Stimulated activated CD4-positive, alpha-beta T cell treated with anti-CD3 and anti-CD28 coated beads, TNF-alpha, amount 100 ng/mL, for 1 hour (primary cell): ENCODE measurements at regions not wholly inside any gene's neighbourhood (a gene's known extent, or its start where the extent isn't known, plus 50 kb on each side); places are given as distances from the start of the nearest gene placed in this dataset.

Experiments
- DNase-seq, 3 donors: peaks; one replicate each; pipeline ENCODE4 v3.0.0-alpha.2; 2020; ENCODE audit warnings: low read depth in 3 of 3, low spot score in 1 of 3

- DNase-seq: no peak
Measured at GRCh38 chr10:83572036-83572435, 567.3 kb upstream of the GHITM start.

- no peak for DNase-seq
Measured at GRCh38 chr10:83574770-83575169, 564.5 kb upstream of the GHITM start.

DNA sequence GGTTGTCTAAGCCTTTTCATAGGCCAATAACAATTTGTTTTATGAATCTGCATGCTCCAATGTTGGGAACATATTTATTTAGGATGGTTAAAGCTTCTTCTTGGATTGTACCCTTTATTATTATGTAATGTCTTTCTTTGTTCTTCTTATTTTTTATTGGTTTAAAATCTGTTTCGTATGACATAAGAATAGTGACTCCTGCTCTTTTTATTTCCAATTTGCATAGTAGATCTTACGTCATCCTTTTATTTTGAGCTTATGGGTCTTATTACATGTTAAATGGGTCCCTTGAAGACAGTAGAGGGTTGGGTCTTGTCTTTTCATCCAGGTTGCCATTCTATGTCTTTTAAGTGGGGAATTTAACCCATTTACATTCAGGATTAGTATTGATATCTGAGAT lies 561.9 kb upstream of the GHITM start:
- DNase-seq: no peak

GRCh38 chr10:83580373-83581012 lies 558.8 kb upstream of the GHITM start:
- DNase-seq: no peak

DNA sequence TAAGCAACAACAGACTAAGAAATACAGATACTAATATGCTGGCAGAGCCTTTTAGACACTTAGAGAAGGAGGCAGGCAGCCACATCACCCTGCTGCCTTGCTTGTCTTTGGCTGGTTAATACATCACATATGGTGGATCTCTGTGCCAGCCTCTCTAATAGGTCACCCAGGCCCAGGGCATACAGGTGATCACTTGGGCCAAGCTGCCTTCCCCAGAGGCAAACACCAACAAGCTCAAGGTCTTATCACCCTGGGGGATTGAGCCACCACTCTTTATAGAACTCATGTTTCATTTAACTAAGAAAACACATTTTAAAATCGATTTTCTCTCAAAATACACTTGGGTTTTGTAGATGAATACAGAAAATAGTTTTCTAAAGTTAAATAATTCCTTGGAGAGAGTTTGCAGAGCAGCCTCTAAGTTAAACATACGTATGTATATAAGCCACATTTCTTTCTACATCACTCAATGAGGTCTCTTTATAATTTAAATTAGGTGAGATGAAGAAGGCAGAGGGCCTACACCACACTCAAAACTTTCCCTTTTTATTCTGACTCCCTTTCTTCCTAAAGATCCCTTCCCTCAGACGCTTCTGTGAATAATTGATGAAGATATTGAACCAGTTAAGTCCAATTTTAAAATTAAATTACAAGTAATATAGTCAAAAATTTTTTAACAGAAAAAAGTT lies 556.8 kb upstream of the GHITM start:
- DNase-seq: no peak

DNA sequence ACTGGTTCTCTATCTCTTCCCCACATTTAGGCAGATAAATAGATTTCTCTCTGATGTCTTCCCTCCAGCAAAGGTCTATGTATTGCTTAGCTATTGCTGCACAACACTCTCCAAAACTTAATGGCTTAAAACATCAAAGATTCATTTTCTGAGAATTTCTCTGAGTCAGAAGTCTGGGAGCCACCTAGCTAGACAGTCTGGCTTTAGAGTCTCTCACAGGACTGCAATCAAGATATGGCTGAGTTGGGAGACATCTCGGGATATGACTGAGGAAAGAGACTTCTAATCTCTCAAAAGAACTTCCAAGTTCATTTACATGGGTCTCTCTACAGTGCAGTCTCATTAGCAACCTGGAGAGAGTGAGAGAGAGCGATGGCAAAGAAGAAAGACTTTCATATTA lies 553.6 kb upstream of the GHITM start:
- DNase-seq: no peak

DNA sequence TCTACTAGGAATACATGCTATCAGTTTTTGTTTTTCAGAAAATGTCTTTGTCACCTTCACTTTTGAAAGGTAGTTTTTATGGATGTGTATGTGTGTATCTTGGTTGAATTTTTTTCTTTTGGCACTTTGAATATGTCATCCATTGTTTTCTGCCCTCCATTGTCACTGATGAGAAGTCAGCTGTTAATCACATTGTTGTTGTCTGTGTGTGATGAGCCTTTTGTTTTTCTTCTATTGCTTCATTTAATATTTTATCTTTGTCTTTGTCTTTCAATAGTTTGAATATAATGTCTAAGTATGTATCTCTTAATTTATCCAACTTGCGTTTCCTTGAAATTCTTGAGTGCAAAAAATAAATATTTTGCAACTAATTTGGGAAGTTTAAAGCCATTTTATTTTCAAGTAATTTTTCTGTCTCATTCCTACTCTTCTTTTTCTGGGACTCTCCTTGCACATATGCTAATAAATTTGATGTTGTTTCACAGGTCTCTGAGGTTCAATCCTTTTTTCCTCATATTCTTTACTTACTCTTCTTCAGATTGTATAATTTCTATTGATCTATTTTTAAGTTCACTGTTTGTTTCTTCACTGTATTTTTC lies 546.9 kb upstream of the GHITM start:
- no peak for DNase-seq

DNA sequence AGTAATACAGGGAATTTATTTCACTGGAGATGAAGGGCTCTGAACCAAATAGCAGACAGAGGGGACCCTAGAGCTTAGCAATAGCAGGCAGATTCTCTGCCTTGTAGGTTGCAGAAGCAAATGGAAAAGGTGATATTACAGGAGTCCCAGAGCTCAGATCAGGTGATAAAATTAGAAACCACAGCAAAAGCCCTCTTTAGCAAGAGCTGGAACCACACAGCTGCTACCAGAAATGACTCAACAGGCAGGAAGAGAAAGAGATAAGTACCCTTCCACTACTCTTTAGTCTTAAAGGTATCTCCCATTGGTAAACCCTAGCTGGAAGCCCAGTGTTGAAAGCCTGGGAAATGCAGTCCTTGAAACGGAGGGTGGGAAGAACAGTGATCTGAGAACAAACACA lies 535.6 kb upstream of the GHITM start:
- DNase-seq: no peak

DNA sequence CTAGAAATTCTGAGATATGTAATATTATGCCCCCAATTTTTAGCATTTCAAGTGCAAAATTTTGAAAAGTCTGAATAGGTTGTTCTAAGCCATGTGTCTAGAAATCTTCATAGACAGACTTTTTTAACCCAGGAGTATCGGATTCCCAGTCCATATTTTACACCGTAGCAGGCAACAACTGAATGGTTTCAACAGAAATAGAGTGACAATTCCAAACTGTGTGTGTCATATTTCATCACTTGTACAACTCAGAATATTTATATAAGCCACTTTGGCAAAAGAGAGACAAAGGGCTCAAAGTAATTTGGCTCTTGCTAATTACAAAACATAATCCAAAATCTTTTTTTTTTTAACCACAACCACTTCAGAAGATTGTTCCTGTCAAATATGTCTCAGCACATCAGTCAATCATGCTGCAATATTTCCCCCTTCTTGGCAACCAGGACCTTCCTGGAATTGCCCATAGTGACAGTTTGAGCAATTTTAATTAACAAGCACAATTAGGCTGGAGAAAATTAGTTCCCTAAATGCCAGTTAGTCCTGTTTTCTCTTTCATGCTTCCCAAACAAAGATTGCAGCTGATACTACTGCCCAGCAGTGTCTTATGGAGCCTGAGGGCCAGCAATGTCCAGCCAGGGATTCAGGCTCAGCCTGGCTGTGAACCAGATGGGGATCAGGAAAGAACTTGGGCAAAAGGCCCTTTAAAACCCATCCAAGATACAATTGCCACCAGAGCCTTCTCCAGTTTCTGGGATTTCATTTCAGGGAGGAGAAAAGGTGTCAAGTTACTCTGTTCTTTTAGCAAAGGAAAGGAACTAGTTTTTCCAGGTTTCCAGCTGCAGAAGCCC lies 533.3 kb upstream of the GHITM start:
- no peak for DNase-seq

DNA sequence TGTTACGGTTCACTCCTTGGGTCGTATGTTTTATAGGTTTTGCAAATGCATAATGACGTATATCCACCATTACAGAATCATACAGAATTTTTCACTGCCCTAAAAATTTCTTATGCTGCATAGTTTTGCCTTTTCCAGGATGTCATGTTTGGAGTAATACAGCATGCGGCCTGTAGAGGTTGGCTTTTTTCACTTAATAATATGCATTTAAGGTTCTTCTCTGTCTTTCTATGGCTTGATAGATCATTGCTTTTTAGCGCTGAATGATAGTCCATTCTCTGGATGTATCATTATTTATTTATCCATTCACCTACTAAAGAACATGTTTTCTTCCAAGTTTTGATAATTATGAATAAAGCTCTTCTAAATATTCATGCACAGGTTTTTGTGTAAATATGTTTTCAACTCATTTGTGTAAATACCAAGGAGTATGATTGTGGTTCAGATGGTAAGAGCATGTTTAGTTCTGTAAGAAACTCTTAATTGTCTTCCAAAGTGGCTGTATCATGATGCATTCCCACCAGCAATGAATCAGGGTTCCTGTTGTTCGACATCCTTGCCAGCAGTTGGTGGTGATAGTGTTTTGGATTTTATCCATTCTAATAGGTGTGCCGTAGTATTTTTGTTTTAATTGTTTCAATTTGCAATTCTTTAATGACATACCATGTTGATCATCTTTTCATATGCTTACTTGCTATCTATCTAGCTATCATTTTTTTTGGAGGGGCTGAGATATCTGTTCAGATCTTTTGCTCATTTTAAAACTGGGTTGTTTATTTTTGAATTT lies 531.2 kb upstream of the GHITM start:
- DNase-seq: no peak

- no peak for DNase-seq
Measured at GRCh38 chr10:83612050-83612449, 527.3 kb upstream of the GHITM start.

DNA sequence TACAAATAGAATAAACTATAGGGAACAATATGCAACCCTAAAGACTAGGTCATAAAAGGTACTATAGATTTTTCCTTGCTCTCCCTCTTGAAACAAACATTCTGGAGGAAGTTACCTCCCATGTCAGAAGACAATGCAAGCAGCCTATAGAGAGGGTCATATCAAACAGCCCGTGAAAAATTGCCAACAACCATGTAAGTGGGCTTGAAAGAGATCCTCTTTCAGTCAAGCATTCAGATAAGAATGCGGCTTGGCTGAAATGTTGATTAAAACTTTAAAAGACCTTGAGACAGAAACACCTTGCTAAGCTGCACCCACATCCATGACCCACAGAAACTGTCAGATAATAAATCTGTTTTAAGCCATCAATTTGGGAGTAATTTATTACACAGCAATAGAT lies 526.6 kb upstream of the GHITM start:
- DNase-seq: no peak

- no peak for DNase-seq
Measured at GRCh38 chr10:83617172-83617571, 522.1 kb upstream of the GHITM start.

DNA sequence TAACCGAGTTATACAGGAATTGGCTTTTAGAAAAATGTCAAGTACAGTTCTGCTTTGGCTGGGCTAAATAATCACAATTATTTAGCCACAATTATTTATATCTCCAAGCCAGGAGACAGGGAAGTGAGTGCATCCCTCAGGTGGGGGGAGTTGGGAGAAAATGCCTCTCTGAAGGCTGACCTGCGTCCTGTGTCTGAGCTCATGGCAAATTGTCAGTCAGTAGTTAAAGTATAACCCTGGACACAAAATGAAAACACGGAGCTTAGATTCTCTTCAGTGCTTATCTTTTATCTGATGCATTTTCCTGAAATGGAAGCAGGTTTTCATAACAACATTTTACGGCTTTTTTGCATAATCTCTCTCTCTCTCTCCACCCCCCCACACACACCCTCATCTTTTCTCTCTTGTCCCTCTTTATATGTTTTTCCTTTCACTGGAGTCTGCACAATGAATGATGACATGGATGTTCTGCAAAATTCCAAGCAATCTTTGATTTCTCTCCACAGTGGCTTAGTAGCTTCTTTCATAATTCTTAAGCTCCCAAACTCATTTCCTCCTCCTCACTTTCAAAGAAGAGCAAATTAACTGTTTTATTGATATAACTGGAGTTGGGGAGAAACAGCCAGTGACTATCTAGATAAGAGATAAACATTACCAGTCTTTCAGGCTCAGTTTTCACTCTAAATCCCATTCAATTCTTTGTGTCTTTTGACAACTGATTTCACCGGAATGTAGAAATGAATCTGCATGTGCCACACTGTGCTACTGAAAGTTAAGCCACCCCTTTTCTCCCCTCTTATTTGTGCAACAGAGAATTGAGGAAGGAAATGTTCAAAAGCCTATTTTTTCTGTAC lies 521.4 kb upstream of the GHITM start:
- no peak for DNase-seq

GRCh38 chr10:83625831-83626360 lies 513.4 kb upstream of the GHITM start:
- DNase-seq: no peak

- no peak for DNase-seq
Measured at GRCh38 chr10:83632701-83633100, 506.6 kb upstream of the GHITM start.

- no peak for DNase-seq
Measured at GRCh38 chr10:83633547-83633946, 505.8 kb upstream of the GHITM start.

DNA sequence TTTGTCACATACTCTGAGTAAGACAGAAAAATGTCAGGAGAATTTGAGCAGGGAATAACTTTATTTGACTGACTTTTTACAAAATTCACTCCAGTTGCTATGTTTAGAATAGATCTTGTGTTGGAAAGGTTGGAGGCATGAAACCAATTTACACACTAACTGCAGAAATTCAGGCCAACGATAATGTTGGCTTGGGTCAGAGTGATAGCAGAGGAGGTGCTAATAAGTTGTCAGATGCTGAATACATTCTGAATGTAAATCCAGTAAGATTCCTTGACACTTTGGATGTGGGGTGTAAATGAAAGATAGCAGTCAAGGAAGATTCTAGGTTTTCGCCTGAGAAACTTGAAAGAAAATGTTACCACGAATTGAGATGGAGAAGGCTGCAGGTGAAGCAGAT lies 502.5 kb upstream of the GHITM start:
- DNase-seq: no peak

DNA sequence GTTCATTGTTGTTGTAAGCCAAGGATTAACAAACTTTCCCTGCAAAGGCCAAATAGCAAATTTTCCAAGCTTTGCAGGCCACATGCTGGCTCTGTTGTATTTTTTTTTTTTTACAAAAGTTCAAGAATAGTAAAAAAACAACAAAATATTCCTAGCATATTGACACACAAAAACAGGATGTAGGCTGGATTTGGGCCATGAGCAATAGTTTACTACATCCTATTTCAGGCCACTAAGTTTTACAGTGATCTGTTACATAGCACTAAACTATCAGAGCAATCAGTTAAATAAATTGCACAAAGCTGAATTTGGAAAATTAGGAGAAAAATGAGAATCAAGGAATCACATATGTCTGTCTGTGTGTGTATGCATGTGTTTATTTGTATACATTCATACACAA lies 491.8 kb upstream of the GHITM start:
- no peak for DNase-seq

DNA sequence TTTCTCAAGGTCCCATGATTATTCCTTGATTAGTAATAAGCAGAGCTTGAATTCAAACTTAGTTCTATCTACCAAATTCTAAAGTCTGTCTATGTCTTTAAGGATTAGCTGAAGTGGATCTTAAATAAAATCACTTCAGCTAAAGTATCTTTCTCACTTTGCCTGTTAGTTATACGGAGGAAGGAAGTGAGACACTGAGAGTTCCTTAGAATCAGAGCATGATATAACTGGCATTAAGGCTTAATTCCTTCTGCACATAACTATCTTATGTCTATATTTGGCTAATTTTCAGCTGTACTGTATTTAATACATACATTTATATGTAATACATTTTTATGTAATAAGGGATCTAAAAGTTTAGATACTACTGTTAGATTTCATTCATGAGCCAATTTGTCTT lies 491.1 kb upstream of the GHITM start:
- DNase-seq: no peak
